Prostate gland (tissue), 2 donors: ENCODE measurements at regions not wholly inside any gene's neighbourhood (a gene's known extent, or its start where the extent isn't known, plus 50 kb on each side); places are given as distances from the start of the nearest gene placed in this dataset.
"Not testable (repeated sequence)": the region's sequence is repeated elsewhere in the genome, so short reads cannot be mapped to it uniquely, and the experiment has no call there.

Experiments used
- POLR2AphosphoS5 ChIP-seq: sonication (generic); formaldehyde crosslinking; IDR thresholded peaks from one replicate; pipeline ENCODE4 v1.6.1; 2017; ENCODE audit warnings: antibody characterized with exemption
- TF ChIP-seq, protein P1 (sequence below), 4 experiments: fragments of 200-600 bp in 2 of 4; fragments of 450-650 bp in 2 of 4; sonication (generic) in 2 of 4; IDR thresholded peaks; 1 replicate in 3 of 4; 2 replicates in 1 of 4; pipeline ENCODE4 v1.5.1; 2016 to 2019; ENCODE audit warnings: antibody characterized with exemption in 4 of 4, mild to moderate bottlenecking in 2 of 4, moderate library complexity in 2 of 4

DNA sequence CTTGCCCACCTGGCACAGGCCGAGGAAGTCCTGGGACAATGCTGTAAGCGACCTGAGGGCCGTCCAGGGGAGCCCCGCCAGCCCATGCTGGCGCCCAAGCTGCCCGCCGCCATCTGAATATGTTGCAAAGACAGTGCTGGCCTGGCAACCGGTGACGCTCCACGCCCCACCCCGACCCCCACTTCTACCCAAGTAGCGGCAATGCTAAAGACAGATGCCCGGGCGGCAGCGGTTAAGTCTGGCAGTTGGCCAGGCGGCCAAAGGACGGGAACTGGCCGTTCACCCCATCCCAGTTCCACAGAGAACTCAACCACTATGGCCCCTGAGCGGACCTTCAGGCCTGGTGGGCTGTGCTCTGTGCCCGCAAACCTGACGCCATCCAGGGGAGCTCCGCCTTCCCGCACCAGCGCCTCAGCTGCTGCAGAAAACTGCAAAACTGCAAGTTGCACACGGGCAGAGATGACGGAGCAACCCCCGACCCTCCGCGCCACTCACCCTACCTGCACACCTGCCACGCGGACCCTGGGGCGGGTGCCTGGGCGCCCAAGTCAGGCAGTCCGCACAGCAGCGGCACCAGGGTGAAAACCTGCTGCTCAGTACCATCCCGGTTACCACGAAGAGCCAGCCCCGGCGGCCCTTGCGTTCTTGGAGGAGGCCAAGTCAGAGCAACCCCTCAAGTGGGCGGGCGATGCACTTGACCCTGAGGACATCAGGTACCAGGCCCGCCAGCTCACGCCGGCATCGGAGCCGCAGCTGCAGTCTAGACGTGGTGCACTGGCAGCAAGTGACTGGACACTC lies 667.6 kb downstream of the SPATA31A6 start:
- TF ChIP-seq, protein P1, sequence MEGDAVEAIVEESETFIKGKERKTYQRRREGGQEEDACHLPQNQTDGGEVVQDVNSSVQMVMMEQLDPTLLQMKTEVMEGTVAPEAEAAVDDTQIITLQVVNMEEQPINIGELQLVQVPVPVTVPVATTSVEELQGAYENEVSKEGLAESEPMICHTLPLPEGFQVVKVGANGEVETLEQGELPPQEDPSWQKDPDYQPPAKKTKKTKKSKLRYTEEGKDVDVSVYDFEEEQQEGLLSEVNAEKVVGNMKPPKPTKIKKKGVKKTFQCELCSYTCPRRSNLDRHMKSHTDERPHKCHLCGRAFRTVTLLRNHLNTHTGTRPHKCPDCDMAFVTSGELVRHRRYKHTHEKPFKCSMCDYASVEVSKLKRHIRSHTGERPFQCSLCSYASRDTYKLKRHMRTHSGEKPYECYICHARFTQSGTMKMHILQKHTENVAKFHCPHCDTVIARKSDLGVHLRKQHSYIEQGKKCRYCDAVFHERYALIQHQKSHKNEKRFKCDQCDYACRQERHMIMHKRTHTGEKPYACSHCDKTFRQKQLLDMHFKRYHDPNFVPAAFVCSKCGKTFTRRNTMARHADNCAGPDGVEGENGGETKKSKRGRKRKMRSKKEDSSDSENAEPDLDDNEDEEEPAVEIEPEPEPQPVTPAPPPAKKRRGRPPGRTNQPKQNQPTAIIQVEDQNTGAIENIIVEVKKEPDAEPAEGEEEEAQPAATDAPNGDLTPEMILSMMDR (IDR thresholded peaks at IDR 0.05): not testable (repeated sequence)
- not testable (repeated sequence) for TF ChIP-seq POLR2AphosphoS5
